ENCODE measurements at regions not wholly inside any gene's neighbourhood (a gene's known extent, or its start where the extent isn't known, plus 50 kb on each side); places are given as distances from the start of the nearest gene placed in this dataset.
A peak's percentile ranks its signal among the peaks of the same experiment; 100 is the strongest.

DNA sequence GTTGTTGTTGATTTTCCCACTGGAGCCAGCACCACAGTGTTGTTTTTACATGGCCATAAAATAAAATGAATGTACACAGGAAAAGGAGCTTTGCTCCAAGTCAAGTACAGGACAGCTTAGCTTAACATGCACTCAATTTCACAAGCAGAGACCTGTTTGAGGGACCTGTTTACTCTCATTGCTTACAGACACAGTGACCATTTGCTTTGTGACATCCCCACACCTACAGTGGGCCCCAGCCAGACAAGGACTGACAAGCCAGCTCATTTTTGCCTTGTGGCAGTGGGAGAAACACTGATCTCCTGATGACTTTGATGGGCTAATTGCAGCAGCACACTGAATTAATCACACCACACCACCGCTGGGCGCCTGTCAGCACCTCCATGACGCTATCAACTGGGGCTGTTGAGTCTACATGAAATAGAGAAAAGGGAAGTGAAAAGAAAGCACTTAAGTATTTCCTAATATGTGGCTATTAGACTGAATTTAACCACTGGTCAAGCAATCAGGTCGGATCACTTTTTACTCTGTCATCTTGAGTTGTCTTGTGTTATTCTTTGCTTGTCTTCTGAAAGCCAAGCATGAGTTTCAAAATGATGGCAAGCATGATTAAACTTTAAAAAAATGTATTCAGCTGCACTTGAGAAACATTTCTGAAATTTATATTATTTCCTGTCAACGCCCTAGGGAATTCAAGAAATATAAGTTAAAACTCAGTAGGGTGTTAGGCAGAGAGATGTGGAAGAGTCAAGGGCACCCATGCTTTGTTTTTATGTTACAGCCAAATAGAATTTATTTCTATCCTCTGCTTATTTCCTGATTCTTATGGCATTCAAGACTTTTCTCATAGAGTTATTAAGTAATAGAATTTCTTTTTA lies 557.7 kb downstream of the RAB28 start (continued):
- TF ChIP-seq ZBTB8A (CRISPR knock-in tag; IDR thresholded peaks at IDR 0.05; ENCODE audit: borderline replicate concordance, low read depth) (no peak), XRCC5 (optimal IDR thresholded peaks at IDR 0.05; ENCODE audit: low read length) (peak; percentile 17), ZNF574 (CRISPR knock-in tag; IDR thresholded peaks at IDR 0.05) (peak; percentile 58), ZNF766 (CRISPR knock-in tag; IDR thresholded peaks at IDR 0.05; ENCODE audit: borderline replicate concordance) (peak; percentile 60; the same call in 1 of the 2 replicates), PREB (CRISPR knock-in tag; IDR thresholded peaks at IDR 0.05) (no peak), ZSCAN12 (CRISPR knock-in tag; IDR thresholded peaks at IDR 0.05) (no peak), MXI1 (IDR thresholded peaks at IDR 0.05; ENCODE audit: borderline replicate concordance, low read depth, low read length) (no peak; the same call in 2 of the 3 replicates), ZMYM4 (CRISPR knock-in tag; IDR thresholded peaks at IDR 0.05) (peak; percentile 87), IRF2 (CRISPR knock-in tag; IDR thresholded peaks at IDR 0.05) (peak; percentile 65; the same call in 1 of the 2 replicates), ARHGAP35 (CRISPR knock-in tag; IDR thresholded peaks at IDR 0.05; ENCODE audit: borderline replicate concordance) (no peak), CEBPB (IDR thresholded peaks at IDR 0.05; ENCODE audit: borderline replicate concordance, low read depth, low read length) (peak; percentile 44; the same call in 1 of the 2 replicates), ZNF333 (CRISPR knock-in tag; IDR thresholded peaks at IDR 0.05; ENCODE audit: borderline replicate concordance) (no peak), ZNF891 (CRISPR knock-in tag; IDR thresholded peaks at IDR 0.05) (no peak), ZNF792 (CRISPR knock-in tag; IDR thresholded peaks at IDR 0.05) (peak; percentile 63; the same call in 1 of the 2 replicates), ZNF569 (CRISPR knock-in tag; IDR thresholded peaks at IDR 0.05; ENCODE audit: borderline replicate concordance) (no peak), MTA1 (CRISPR knock-in tag; IDR thresholded peaks at IDR 0.05; ENCODE audit: borderline replicate concordance) (no peak), ZNF83 (CRISPR knock-in tag; IDR thresholded peaks at IDR 0.05; ENCODE audit: borderline replicate concordance) (no peak), TBL1XR1 (IDR thresholded peaks at IDR 0.05; ENCODE audit: borderline replicate concordance, low read length, partially characterized antibody) (peak; percentile 20), MBNL3 (CRISPR knock-in tag; conservative IDR thresholded peaks at IDR 0.05) (no peak), TOPORS (CRISPR knock-in tag; IDR thresholded peaks at IDR 0.05) (peak; percentile 32; the same call in 1 of the 2 replicates), ZNF841 (CRISPR knock-in tag; IDR thresholded peaks at IDR 0.05; ENCODE audit: borderline replicate concordance) (no peak), ELF1 (CRISPR knock-in tag; IDR thresholded peaks at IDR 0.05) (0 out of 2 replicates have a peak, but pooled peaks have one; percentile 22)
- TF ChIP-seq, protein P1, sequence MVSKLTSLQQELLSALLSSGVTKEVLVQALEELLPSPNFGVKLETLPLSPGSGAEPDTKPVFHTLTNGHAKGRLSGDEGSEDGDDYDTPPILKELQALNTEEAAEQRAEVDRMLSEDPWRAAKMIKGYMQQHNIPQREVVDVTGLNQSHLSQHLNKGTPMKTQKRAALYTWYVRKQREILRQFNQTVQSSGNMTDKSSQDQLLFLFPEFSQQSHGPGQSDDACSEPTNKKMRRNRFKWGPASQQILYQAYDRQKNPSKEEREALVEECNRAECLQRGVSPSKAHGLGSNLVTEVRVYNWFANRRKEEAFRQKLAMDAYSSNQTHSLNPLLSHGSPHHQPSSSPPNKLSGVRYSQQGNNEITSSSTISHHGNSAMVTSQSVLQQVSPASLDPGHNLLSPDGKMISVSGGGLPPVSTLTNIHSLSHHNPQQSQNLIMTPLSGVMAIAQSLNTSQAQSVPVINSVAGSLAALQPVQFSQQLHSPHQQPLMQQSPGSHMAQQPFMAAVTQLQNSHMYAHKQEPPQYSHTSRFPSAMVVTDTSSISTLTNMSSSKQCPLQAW (CRISPR knock-in tag; IDR thresholded peaks at IDR 0.05) = peak; percentile 68; the same call in 1 of the 2 replicates

Data from HepG2 (cell line).